ENCODE measurements at regions not wholly inside any gene's neighbourhood (a gene's known extent, or its start where the extent isn't known, plus 50 kb on each side); places are given as distances from the start of the nearest gene placed in this dataset.

- ATAC-seq (ENCODE audit: low read depth in 2 of 2): no peak
- Mint-ChIP-seq H3K4me1 (no peaks in the 10 kb centered on the region), H3K9me3 (peaks cover 0 to 3% (median 0%) of the 10 kb centered on the region in 7 donors), H3K27ac (no peak overlapping the region), H3K27me3 (no peaks in the 10 kb centered on the region), H3K4me3 (no peak overlapping the region), H3K36me3 (no peaks in the 10 kb centered on the region)
- no peak for DNase-seq
Observed at GRCh38 chr7:88429382-88429781, 122.7 kb upstream of the STEAP4 start.

- H3K4me1 Mint-ChIP-seq: no peaks in the 10 kb centered on the region
- DNase-seq (no peak), ATAC-seq (ENCODE audit: low read depth in 2 of 2) (no peak)
- H3K27me3 Mint-ChIP-seq: no peaks in the 10 kb centered on the region
- H3K36me3 Mint-ChIP-seq: no peaks in the 10 kb centered on the region
- H3K4me3 Mint-ChIP-seq: no peak overlapping the region
- no peak overlapping the region for H3K27ac Mint-ChIP-seq
- H3K9me3 Mint-ChIP-seq: peaks cover 0 to 4% (median 0%) of the 10 kb centered on the region in 7 donors
Observed at GRCh38 chr7:88402529-88402928, 95.8 kb upstream of the STEAP4 start.

GRCh38 chr7:88401009-88401623 lies 94.4 kb upstream of the STEAP4 start:
- no peak overlapping the region for H3K4me3 Mint-ChIP-seq
- no peaks in the 10 kb centered on the region for H3K27me3 Mint-ChIP-seq
- H3K36me3 Mint-ChIP-seq: no peaks in the 10 kb centered on the region
- DNase-seq (no peak), ATAC-seq (ENCODE audit: low read depth in 2 of 2) (no peak)
- no peak overlapping the region for H3K27ac Mint-ChIP-seq
- H3K4me1 Mint-ChIP-seq: peaks cover 0 to 5% (median 5%) of the 10 kb centered on the region in 3 donors
- peaks cover 0 to 3% (median 0%) of the 10 kb centered on the region in 7 donors for H3K9me3 Mint-ChIP-seq

GRCh38 chr7:88399696-88400240 lies 93.1 kb upstream of the STEAP4 start:
- no peak overlapping the region for H3K27ac Mint-ChIP-seq

GRCh38 chr7:88399036-88399435 lies 92.3 kb upstream of the STEAP4 start:
- DNase-seq (no peak), ATAC-seq (ENCODE audit: low read depth in 2 of 2) (no peak)
- peak overlapping the region in 1 of 6 donors; percentile 70 for H3K27ac Mint-ChIP-seq
- H3K27me3 Mint-ChIP-seq: no peaks in the 10 kb centered on the region
- H3K9me3 Mint-ChIP-seq: peaks cover 0 to 3% (median 0%) of the 10 kb centered on the region in 7 donors
- H3K4me3 Mint-ChIP-seq: peak overlapping the region in 1 of 8 donors; percentile 34
- H3K4me1 Mint-ChIP-seq: peaks cover 0 to 8% (median 5%) of the 10 kb centered on the region in 3 donors
- no peaks in the 10 kb centered on the region for H3K36me3 Mint-ChIP-seq

More at GRCh38 chr7:88399696-88400240, 93.1 kb upstream of the STEAP4 start:
- Mint-ChIP-seq H3K9me3 (peaks cover 0 to 3% (median 0%) of the 10 kb centered on the region in 7 donors), H3K4me1 (peaks cover 0 to 8% (median 5%) of the 10 kb centered on the region in 3 donors), H3K36me3 (no peaks in the 10 kb centered on the region), H3K4me3 (no peak overlapping the region), H3K27me3 (no peaks in the 10 kb centered on the region)
- DNase-seq: no peak
- ATAC-seq (ENCODE audit: low read depth in 2 of 2): no peak

GRCh38 chr7:88398459-88398858 lies 91.8 kb upstream of the STEAP4 start:
- Mint-ChIP-seq H3K27ac (no peak overlapping the region), H3K27me3 (no peaks in the 10 kb centered on the region), H3K36me3 (no peaks in the 10 kb centered on the region), H3K4me1 (peaks cover 0 to 8% (median 5%) of the 10 kb centered on the region in 3 donors), H3K9me3 (peaks cover 0 to 3% (median 0%) of the 10 kb centered on the region in 7 donors), H3K4me3 (no peak overlapping the region)
- DNase-seq: no peak
- ATAC-seq (ENCODE audit: low read depth in 2 of 2): no peak

GRCh38 chr7:88396948-88397322 lies 90.2 kb upstream of the STEAP4 start:
- no peaks in the 10 kb centered on the region for H3K27me3 Mint-ChIP-seq
- peaks cover 0 to 3% (median 0%) of the 10 kb centered on the region in 7 donors for H3K9me3 Mint-ChIP-seq
- H3K36me3 Mint-ChIP-seq: no peaks in the 10 kb centered on the region
- H3K4me1 Mint-ChIP-seq: peaks cover 0 to 8% (median 5%) of the 10 kb centered on the region in 3 donors
- DNase-seq: no peak
- no peak overlapping the region for H3K4me3 Mint-ChIP-seq
- H3K27ac Mint-ChIP-seq: peak overlapping the region in 1 of 6 donors; percentile 75
- ATAC-seq (ENCODE audit: low read depth in 2 of 2): no peak

- Mint-ChIP-seq H3K4me3 (no peak overlapping the region), H3K27me3 (no peaks in the 10 kb centered on the region), H3K4me1 (peaks cover 0 to 8% (median 5%) of the 10 kb centered on the region in 3 donors), H3K27ac (peak overlapping the region in 1 of 6 donors; percentile 33), H3K36me3 (no peaks in the 10 kb centered on the region), H3K9me3 (peaks cover 0 to 3% (median 0%) of the 10 kb centered on the region in 7 donors)
- DNase-seq (no peak), ATAC-seq (ENCODE audit: low read depth in 2 of 2) (peak; percentile 52 to 56)
Observed at GRCh38 chr7:88396295-88396947, 89.7 kb upstream of the STEAP4 start.

- ATAC-seq (ENCODE audit: low read depth in 2 of 2) (no peak), DNase-seq (no peak)
- H3K27me3 Mint-ChIP-seq: no peaks in the 10 kb centered on the region
- H3K4me3 Mint-ChIP-seq: no peak overlapping the region
- H3K9me3 Mint-ChIP-seq: peaks cover 0 to 3% (median 0%) of the 10 kb centered on the region in 7 donors
- peaks cover 0 to 8% (median 5%) of the 10 kb centered on the region in 3 donors for H3K4me1 Mint-ChIP-seq
- no peaks in the 10 kb centered on the region for H3K36me3 Mint-ChIP-seq
- peak overlapping the region in 1 of 6 donors; percentile 38 for H3K27ac Mint-ChIP-seq
Observed at GRCh38 chr7:88395715-88396114, 89.0 kb upstream of the STEAP4 start.

GRCh38 chr7:88391247-88391646 lies 84.6 kb upstream of the STEAP4 start:
- H3K4me3 Mint-ChIP-seq: no peak overlapping the region
- H3K36me3 Mint-ChIP-seq: no peaks in the 10 kb centered on the region
- H3K27me3 Mint-ChIP-seq: no peaks in the 10 kb centered on the region
- H3K27ac Mint-ChIP-seq: no peak overlapping the region
- peaks cover 0 to 4% (median 1%) of the 10 kb centered on the region in 3 donors for H3K4me1 Mint-ChIP-seq
- H3K9me3 Mint-ChIP-seq: no peaks in the 10 kb centered on the region
- DNase-seq (no peak), ATAC-seq (ENCODE audit: low read depth in 2 of 2) (no peak)

GRCh38 chr7:88387368-88387767 lies 80.7 kb upstream of the STEAP4 start:
- H3K9me3 Mint-ChIP-seq: no peaks in the 10 kb centered on the region
- no peak for ATAC-seq (ENCODE audit: low read depth in 2 of 2)
- H3K27me3 Mint-ChIP-seq: no peaks in the 10 kb centered on the region
- no peaks in the 10 kb centered on the region for H3K36me3 Mint-ChIP-seq
- H3K4me3 Mint-ChIP-seq: no peak overlapping the region
- DNase-seq: no peak
- H3K4me1 Mint-ChIP-seq: no peaks in the 10 kb centered on the region
- no peak overlapping the region for H3K27ac Mint-ChIP-seq

GRCh38 chr7:88386665-88387156 lies 80.0 kb upstream of the STEAP4 start:
- H3K9me3 Mint-ChIP-seq: no peaks in the 10 kb centered on the region
- no peak overlapping the region for H3K4me3 Mint-ChIP-seq

GRCh38 chr7:88377434-88377833 lies 70.7 kb upstream of the STEAP4 start:
- no peaks in the 10 kb centered on the region for H3K27me3 Mint-ChIP-seq
- no peak overlapping the region for H3K4me3 Mint-ChIP-seq
- H3K4me1 Mint-ChIP-seq: no peaks in the 10 kb centered on the region
- H3K36me3 Mint-ChIP-seq: no peaks in the 10 kb centered on the region
- DNase-seq (no peak), ATAC-seq (ENCODE audit: low read depth in 2 of 2) (no peak)
- peaks cover 0 to 4% (median 0%) of the 10 kb centered on the region in 7 donors for H3K9me3 Mint-ChIP-seq
- no peak overlapping the region for H3K27ac Mint-ChIP-seq

More at GRCh38 chr7:88386665-88387156, 80.0 kb upstream of the STEAP4 start:
- no peak overlapping the region for H3K27ac Mint-ChIP-seq
- no peaks in the 10 kb centered on the region for H3K36me3 Mint-ChIP-seq
- no peaks in the 10 kb centered on the region for H3K4me1 Mint-ChIP-seq
- ATAC-seq (ENCODE audit: low read depth in 2 of 2) (no peak), DNase-seq (no peak)
- no peaks in the 10 kb centered on the region for H3K27me3 Mint-ChIP-seq

GRCh38 chr7:88368686-88369085 lies 62.0 kb upstream of the STEAP4 start:
- Mint-ChIP-seq H3K27me3 (no peaks in the 10 kb centered on the region), H3K27ac (no peak overlapping the region), H3K36me3 (no peaks in the 10 kb centered on the region), H3K9me3 (peaks cover 0 to 5% (median 0%) of the 10 kb centered on the region in 7 donors), H3K4me3 (no peak overlapping the region), H3K4me1 (no peaks in the 10 kb centered on the region)
- ATAC-seq (ENCODE audit: low read depth in 2 of 2) (no peak), DNase-seq (no peak)
